Effector memory CD8-positive, alpha-beta T cell (primary cell): ENCODE measurements at regions not wholly inside any gene's neighbourhood (a gene's known extent, or its start where the extent isn't known, plus 50 kb on each side); places are given as distances from the start of the nearest gene placed in this dataset.
"Not testable (repeated sequence)": the region's sequence is repeated elsewhere in the genome, so short reads cannot be mapped to it uniquely, and the experiment has no call there.

Source experiments
- ATAC-seq: fragments of 150-1000 bp; cut with Tn5 transposase; replicated peaks from 2 replicates; pipeline ENCODE4 v1.10.0; 2021; ENCODE audit warnings: mild to moderate bottlenecking, moderate library complexity
- DNase-seq, 3 experiments: peaks; one replicate each; pipeline ENCODE4 v3.0.0; 2021
- H3K27ac Mint-ChIP-seq, 2 donors: one replicate each; pipeline ENCODE4 v1.8.0; 2022; ENCODE audit warnings: mild to moderate bottlenecking in 2 of 2, mixed read lengths in 2 of 2, moderate library complexity in 2 of 2
- H3K27me3 Mint-ChIP-seq, 2 donors: one replicate each; pipeline ENCODE4 v1.8.0; 2022; ENCODE audit warnings: mixed read lengths in 2 of 2
- H3K36me3 Mint-ChIP-seq: one replicate; pipeline ENCODE4 v1.8.0; 2022; ENCODE audit warnings: mild to moderate bottlenecking, moderate library complexity, mixed read lengths; ENCODE audit not compliant: insufficient read depth
- H3K4me1 Mint-ChIP-seq, 2 donors: one replicate each; pipeline ENCODE4 v1.8.0; 2022; ENCODE audit warnings: low read depth in 2 of 2, mixed read lengths in 2 of 2
- H3K4me3 Mint-ChIP-seq, 2 donors: one replicate each; pipeline ENCODE4 v1.8.0; 2022; ENCODE audit warnings: mild to moderate bottlenecking in 2 of 2, mixed read lengths in 2 of 2, moderate library complexity in 2 of 2
- H3K9me3 Mint-ChIP-seq, 2 donors: one replicate each; pipeline ENCODE4 v1.8.0; 2022; ENCODE audit warnings: mixed read lengths in 2 of 2

DNA sequence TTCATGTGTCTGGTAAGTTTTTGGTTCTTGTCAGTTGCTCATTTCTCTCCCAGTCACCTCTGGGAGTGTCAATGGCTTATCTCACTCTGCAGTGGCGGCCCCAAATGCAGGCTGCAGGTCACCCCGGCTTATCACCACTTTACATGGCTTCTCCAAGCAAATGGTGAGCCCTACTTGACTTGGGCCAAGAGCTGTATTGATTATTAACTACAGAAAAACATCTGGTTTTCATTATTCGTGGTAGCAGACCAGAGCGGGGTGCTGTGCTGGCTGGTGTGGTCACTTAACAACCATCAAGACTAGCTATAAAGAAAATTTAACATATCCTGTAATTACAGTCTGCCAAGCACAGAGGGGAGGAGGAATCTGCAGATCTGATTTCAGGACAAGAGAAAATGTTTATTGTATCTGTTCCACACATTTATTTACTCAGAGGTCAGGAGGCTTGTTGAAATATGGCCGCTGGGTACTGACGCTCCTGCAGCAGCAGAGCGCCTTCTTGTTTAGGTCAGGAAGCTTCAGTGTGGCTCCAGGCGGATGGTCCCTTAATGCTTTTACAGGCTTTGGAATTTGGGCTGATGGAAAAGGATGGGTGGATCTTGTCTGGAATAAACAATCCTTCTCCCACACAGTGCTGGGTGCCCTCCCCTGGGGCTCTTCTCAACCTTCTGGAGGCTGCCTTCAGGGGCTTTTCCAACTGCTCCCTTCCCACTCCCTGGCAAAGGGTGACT, 87.8 kb downstream of the HLX start:
- Mint-ChIP-seq H3K4me3 (no peak overlapping the region), H3K4me1 (no peaks in the 10 kb centered on the region), H3K36me3 (no peaks in the 10 kb centered on the region), H3K27me3 (no peaks in the 10 kb centered on the region), H3K9me3 (no peaks in the 10 kb centered on the region), H3K27ac (no peak overlapping the region)
- ATAC-seq = no peak
- no peak for DNase-seq

DNA sequence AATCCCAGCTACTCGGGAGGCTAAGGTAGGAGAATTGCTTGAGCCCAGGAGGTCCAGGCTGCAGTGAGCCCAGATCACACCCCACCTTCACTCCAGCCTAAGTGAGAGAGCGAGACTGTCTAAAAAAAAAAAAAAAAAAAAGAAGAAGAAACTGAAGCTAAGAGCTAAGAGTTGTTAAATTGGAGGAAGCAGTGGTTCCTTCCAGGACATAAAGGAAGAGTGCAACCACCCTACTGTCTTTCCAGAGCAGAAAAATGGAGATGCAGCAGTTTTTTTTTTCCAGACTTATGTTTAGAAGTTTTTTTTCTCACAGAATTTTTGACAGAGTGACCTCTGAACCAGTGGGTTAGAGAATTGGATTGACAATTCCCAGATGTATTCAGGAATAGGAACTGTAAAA, 88.7 kb downstream of the HLX start:
- no peak for ATAC-seq
- no peaks in the 10 kb centered on the region for H3K27me3 Mint-ChIP-seq
- H3K9me3 Mint-ChIP-seq = no peaks in the 10 kb centered on the region
- DNase-seq = no peak
- H3K27ac Mint-ChIP-seq = no peak overlapping the region
- no peaks in the 10 kb centered on the region for H3K36me3 Mint-ChIP-seq
- H3K4me3 Mint-ChIP-seq = no peak overlapping the region
- no peaks in the 10 kb centered on the region for H3K4me1 Mint-ChIP-seq

DNA sequence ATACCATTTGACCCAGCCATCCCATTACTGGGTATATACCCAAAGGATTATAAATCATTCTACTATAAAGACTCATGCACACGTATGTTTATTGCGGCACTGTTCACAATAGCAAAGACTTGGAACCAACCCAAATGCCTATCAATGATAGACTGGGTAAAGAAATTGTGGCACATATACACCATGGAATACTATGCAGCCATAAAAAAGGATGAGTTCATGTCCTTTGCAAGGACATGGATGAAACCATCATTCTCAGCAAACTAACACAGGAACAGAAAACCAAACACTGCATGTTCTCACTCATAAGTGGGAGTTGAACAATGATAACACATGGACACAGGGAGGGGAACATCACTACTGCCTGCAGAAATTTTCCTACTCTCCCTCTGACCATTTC, 90.0 kb downstream of the HLX start:
- H3K9me3 Mint-ChIP-seq, ATAC-seq, DNase-seq, H3K4me1 Mint-ChIP-seq, H3K36me3 Mint-ChIP-seq, H3K27me3 Mint-ChIP-seq, H3K4me3 Mint-ChIP-seq, H3K27ac Mint-ChIP-seq: not testable (repeated sequence)

DNA sequence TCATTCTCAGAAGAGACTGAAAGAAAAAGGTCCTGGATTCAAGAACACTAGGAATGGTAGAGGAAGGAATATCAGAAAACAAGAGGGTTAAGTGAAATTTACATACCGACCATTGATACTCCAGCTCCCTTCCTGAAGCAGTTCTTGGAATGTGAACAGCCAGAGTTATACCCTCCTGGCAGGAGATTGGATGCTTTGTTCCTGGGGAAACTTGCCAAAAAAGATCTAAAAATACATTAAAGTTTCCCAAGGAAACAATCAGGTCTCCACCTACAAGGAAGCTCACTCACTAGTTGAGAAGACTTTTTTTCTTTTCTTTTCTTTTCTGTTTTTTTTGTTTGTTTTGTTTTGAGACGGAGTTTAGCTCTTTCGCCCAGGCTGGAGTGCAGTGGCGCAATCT, 91.1 kb downstream of the HLX start:
- no peaks in the 10 kb centered on the region for H3K36me3 Mint-ChIP-seq
- ATAC-seq (no peak), DNase-seq (no peak)
- H3K4me1 Mint-ChIP-seq = no peaks in the 10 kb centered on the region
- no peaks in the 10 kb centered on the region for H3K27me3 Mint-ChIP-seq
- H3K4me3 Mint-ChIP-seq = no peak overlapping the region
- H3K27ac Mint-ChIP-seq = no peak overlapping the region
- H3K9me3 Mint-ChIP-seq = no peaks in the 10 kb centered on the region

DNA sequence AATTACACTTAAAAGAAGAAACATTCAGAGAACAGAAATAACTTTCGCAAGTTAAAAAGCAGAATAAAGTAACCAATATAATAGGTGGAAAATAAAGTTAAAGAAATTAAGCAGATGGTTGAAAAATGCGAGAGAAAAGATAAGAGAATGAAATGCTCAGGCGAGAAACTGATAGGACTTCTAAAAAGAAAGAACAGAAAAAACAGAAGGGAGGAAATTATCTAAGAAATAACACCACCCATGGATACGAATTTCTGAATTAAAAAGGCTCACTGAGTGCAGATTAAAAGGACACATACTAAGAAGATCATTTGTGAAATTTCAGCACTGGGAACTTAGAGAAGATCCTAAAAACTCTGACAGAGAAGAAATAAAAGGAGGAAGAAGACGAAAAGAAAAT, 92.0 kb downstream of the HLX start:
- Mint-ChIP-seq H3K36me3 (no peaks in the 10 kb centered on the region), H3K4me1 (no peaks in the 10 kb centered on the region), H3K9me3 (no peaks in the 10 kb centered on the region), H3K4me3 (no peak overlapping the region), H3K27me3 (no peaks in the 10 kb centered on the region), H3K27ac (no peak overlapping the region)
- no peak for DNase-seq
- no peak for ATAC-seq

DNA sequence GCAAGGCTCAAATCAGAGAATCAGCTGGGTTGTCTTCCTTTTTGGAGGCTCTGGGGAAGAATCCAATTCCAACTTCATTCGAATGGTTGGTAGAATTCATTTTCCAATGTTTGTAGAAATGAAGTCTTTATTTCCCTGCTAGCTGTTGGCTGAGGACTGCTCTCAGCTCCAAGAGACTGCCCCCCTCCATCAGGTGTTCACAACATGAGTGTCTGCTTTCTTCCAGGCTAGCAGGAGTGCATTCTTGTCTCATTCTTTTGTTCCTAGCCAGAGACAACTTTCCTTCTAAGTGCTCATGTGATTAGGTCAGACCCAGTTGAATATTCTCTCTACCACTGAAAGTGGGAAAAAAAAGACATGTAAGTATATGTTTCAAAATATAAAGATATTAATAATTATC, 95.2 kb downstream of the HLX start:
- ATAC-seq (no peak), DNase-seq (no peak)
- Mint-ChIP-seq H3K9me3 (peaks cover 0 to 4% of the 10 kb centered on the region in 2 donors), H3K4me3 (no peak overlapping the region), H3K4me1 (no peaks in the 10 kb centered on the region), H3K27me3 (no peaks in the 10 kb centered on the region), H3K27ac (no peak overlapping the region), H3K36me3 (no peaks in the 10 kb centered on the region)

DNA sequence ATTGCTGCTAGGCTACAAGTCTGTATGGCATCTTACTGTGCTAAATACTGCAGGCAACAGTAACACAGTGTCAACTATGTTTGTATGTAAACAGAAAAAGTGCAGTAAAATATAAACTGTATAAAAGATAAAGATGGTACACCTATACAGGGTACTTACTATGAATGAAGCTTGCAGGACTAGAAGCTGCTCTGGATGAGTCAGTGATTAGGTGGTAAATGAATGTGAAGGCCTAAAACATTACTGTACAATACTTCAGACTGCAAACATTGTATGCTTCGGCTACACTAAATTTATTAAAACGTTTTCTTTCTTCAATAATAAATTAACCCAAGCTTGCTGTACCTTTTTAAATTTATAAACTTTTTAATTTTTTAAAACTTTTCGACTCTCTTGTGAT, 97.1 kb downstream of the HLX start:
- Mint-ChIP-seq H3K4me1 (no peaks in the 10 kb centered on the region), H3K4me3 (no peak overlapping the region), H3K27me3 (no peaks in the 10 kb centered on the region), H3K9me3 (peaks cover 0 to 5% of the 10 kb centered on the region in 2 donors), H3K36me3 (no peaks in the 10 kb centered on the region), H3K27ac (no peak overlapping the region)
- ATAC-seq = no peak
- DNase-seq = no peak

DNA sequence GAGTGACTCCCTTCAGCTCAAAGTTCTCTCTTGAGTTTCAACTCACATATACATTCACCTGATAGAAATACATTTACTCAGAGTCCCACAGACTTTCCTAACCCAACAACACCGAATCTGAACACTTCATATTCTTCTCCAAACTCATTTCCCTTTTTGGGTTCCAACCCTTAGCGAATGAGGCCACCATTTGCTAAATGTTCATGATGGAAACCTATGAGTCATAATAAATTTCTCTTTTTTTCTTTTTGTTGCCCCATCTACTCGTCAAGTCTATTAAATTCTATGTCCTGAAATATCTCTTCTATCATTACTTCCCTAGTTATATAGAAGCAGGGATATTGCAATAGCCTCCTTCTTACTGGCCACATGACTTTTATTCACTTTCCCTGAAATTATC, 100.1 kb downstream of the HLX start:
- ATAC-seq (no peak), DNase-seq (no peak)
- H3K4me3 Mint-ChIP-seq = no peak overlapping the region
- H3K9me3 Mint-ChIP-seq = peaks cover 0 to 5% of the 10 kb centered on the region in 2 donors
- H3K36me3 Mint-ChIP-seq = no peaks in the 10 kb centered on the region
- H3K27ac Mint-ChIP-seq = no peak overlapping the region
- no peaks in the 10 kb centered on the region for H3K4me1 Mint-ChIP-seq
- no peaks in the 10 kb centered on the region for H3K27me3 Mint-ChIP-seq

DNA sequence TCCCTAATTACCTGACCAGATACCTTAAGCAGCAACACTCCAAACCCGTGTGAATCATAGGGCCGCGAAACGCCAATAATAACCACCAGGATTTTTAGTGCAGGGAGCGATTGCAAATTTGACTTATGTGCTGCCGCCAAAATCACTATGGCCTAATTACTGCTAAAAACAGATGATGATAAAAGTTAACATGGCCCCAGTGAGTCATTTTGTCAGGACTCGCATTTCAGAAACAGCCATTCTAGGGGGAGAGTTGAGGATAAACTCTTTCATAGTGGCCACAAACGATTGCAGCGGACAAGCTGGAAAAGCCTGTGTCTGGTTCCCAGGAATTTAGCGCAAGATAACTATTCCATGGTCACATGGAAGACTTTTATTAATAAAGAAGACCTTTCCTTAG, 103.4 kb downstream of the HLX start:
- H3K4me1 Mint-ChIP-seq = no peaks in the 10 kb centered on the region
- no peaks in the 10 kb centered on the region for H3K36me3 Mint-ChIP-seq
- DNase-seq = no peak
- H3K27ac Mint-ChIP-seq = no peak overlapping the region
- ATAC-seq = no peak
- H3K9me3 Mint-ChIP-seq = peaks cover 0 to 5% of the 10 kb centered on the region in 2 donors
- H3K4me3 Mint-ChIP-seq = no peak overlapping the region
- H3K27me3 Mint-ChIP-seq = no peaks in the 10 kb centered on the region

DNA sequence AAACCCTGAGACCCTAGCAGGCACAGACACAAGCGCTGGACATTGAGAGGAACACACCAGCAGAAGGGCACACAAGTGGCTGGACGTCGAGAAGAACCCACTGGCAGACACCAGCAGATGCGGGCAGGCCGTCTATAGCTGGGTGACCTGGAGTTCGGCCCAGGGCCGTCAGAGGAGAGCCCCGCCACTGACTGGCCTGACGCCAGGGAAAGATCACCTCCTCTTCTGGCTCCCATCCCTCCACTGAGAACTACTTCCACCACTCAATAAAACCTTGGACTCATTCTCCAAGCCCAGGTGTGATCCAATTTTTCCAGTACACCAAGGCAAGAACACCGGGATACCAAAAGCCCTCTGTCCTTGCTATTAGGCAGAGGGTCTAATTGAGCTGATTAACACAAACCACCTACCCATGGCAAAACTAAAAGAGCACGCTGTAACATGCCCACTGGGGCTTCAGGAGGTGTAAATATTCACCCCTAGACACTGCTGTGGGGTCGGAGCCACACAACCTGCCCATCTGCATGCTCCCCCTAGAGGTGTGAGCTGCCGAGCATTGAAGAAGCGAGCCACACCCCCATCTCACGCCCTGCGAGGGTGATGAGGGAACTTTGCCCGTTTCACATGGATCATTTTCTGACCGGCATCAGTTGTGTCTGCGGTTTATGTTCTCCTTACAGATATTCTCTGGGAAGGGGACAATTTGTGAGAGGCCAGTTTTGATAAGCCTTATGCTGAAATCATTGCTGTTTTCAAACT, 104.8 kb downstream of the HLX start:
- Mint-ChIP-seq H3K27me3 (no peaks in the 10 kb centered on the region), H3K36me3 (no peaks in the 10 kb centered on the region), H3K9me3 (peaks cover under 1 to 5% of the 10 kb centered on the region in 2 donors), H3K27ac (no peak overlapping the region), H3K4me1 (no peaks in the 10 kb centered on the region), H3K4me3 (no peak overlapping the region)
- ATAC-seq (no peak), DNase-seq (no peak)

DNA sequence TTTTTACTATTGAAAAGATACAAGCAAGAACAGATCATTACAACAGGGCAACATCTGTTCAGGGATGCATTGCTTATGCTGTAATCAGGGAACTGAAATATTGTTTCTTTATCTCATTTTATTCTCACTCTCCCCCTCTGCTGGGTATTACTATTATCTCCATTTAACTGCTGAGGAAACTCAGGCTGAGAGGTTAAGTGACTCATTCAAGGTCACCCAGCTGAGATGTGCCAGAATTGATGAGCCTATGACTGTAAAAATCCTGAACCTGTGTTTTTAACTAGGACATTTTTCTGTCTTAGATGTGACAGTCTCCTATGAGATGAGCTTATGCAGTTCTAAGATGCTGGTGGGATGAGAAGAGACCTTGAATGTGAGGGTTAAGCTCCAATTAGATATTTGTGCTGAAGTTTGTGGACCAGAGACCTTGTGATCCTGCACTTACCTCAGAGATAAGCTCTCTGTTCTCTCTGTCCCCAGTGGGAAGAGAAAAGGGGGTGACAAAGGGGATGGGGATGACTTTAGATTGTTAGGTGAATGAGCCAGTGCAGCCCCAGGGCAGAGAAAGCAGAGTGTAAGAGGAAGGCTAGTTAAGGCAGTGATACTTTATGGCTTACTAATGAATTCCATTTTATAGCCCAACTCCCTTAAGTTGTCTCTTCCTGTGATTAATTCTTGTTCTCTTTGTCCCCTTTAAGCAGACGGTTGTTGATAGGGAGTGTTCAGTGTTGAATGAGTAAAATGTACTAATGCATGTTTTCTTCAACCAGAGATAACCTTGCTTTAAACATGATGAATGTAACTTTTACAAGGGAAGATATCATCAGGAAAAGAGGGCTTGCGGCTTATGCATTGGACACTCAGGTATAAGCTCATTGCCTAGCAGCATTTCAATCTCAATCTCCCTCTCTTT, 111.4 kb downstream of the HLX start:
- no peaks in the 10 kb centered on the region for H3K4me1 Mint-ChIP-seq
- peaks cover 0 to 6% of the 10 kb centered on the region in 2 donors for H3K9me3 Mint-ChIP-seq
- H3K4me3 Mint-ChIP-seq = no peak overlapping the region
- no peak for DNase-seq
- no peak overlapping the region for H3K27ac Mint-ChIP-seq
- H3K36me3 Mint-ChIP-seq = peaks cover 3% of the 10 kb centered on the region
- no peak for ATAC-seq
- H3K27me3 Mint-ChIP-seq = no peaks in the 10 kb centered on the region

DNA sequence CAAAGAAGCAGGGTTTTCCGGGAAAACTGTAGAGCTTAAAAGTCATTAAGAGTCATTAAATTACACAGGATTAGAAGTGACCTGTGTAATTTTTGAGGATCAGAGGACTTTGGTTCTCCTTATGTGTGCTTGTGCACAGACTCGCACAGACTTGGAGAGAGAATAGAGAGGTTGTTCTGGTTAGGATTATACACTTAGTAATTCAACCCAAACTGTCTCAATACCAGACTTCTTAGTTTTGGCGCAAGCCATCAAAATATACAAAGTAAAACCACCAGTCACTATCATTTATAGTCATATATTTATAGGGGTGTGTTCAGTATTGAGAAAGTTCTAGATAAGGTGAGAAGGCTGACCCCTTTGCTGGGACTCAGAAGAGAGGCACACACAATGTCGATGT, 112.3 kb downstream of the HLX start:
- ATAC-seq = no peak
- Mint-ChIP-seq H3K36me3 (peaks cover 3% of the 10 kb centered on the region), H3K27me3 (no peaks in the 10 kb centered on the region), H3K4me1 (no peaks in the 10 kb centered on the region), H3K9me3 (peaks cover 0 to 6% of the 10 kb centered on the region in 2 donors), H3K4me3 (no peak overlapping the region), H3K27ac (no peak overlapping the region)
- DNase-seq = no peak

DNA sequence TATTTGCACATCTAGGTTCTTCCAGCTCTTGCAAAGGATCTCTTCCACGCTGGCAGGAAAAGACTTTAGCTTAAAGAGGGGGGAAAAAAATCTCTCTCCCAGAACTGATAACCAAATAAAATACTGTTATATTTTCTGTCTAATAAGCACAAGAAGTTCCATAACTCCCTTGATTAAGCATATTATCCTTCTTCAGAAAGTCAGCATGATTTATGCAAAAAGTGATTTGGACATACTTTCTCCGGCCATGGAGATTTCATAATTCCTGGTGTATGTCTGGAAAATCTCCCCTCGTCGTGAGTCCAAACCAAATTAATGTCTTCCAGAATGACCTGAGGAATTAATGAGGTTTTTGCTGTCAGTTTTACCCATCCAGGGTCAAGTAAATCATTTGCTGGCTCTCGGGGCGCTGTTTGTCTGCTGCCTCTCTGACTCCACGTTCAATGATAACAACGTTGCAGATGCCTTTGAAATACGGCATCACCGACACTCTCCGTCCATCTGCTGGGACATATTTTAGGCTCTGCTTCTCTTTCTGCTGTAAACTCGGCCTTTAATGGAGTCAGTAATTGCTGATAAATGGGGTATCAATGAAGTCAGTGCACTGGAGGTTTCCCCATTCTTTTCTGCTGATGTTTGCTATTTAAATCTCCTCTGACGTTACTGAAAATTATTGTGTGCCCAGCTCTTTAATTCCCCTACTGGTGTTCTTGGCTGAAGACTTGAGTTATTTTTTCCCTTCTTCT, 112.9 kb downstream of the HLX start:
- no peaks in the 10 kb centered on the region for H3K27me3 Mint-ChIP-seq
- H3K4me3 Mint-ChIP-seq = no peak overlapping the region
- H3K27ac Mint-ChIP-seq = no peak overlapping the region
- no peaks in the 10 kb centered on the region for H3K4me1 Mint-ChIP-seq
- DNase-seq (no peak), ATAC-seq (no peak)
- peaks cover 0 to 8% of the 10 kb centered on the region in 2 donors for H3K9me3 Mint-ChIP-seq
- peaks cover 3% of the 10 kb centered on the region for H3K36me3 Mint-ChIP-seq
